MM.1S (cell line): ENCODE measurements at regions not wholly inside any gene's neighbourhood (a gene's known extent, or its start where the extent isn't known, plus 50 kb on each side); places are given as distances from the start of the nearest gene placed in this dataset.

Experiments
- DNase-seq: peaks from one replicate; pipeline ENCODE4 v3.0.0-alpha.2; 2015
- H2AFZ ChIP-seq: fragments of 300-600 bp; sonication (generic); 2 replicates; pipeline ENCODE4 v1.6.0; 2016; ENCODE audit warnings: antibody characterized with exemption, low read length
- H3F3A ChIP-seq: fragments of 300-600 bp; sonication (generic); 2 replicates; pipeline ENCODE4 v1.6.1; 2016; ENCODE audit warnings: mild to moderate bottlenecking, antibody characterized with exemption, low read length, moderate library complexity, mixed read lengths; ENCODE audit not compliant: insufficient read depth
- H3K27ac ChIP-seq: fragments of 300-600 bp; sonication (generic); 2 replicates; pipeline ENCODE4 v1.5.1; 2016; ENCODE audit warnings: mild to moderate bottlenecking, low read length
- H3K27me3 ChIP-seq: fragments of 300-600 bp; sonication (generic); replicated peaks from 2 replicates; pipeline ENCODE4 v1.6.0; 2016; ENCODE audit warnings: low read length; ENCODE audit not compliant: insufficient read depth
- H3K36me3 ChIP-seq: fragments of 300-600 bp; sonication (generic); replicated peaks from 2 replicates; pipeline ENCODE4 v1.6.1; 2016; ENCODE audit warnings: mild to moderate bottlenecking, low read length, mixed read lengths; ENCODE audit not compliant: insufficient read depth
- H3K4me1 ChIP-seq: fragments of 300-600 bp; sonication (generic); 2 replicates; pipeline ENCODE4 v1.6.1; 2016; ENCODE audit warnings: low read length, mixed read lengths
- H3K4me2 ChIP-seq: fragments of 300-600 bp; sonication (generic); 2 replicates; pipeline ENCODE4 v1.6.0; 2016; ENCODE audit warnings: low read depth, low read length
- H3K4me3 ChIP-seq: fragments of 300-600 bp; sonication (generic); 2 replicates; pipeline ENCODE4 v1.5.1; 2016; ENCODE audit warnings: low read length, mixed read lengths
- H3K79me2 ChIP-seq: fragments of 300-600 bp; sonication (generic); 2 replicates; pipeline ENCODE4 v1.6.1; 2016; ENCODE audit warnings: mixed run types, low read length, mixed read lengths
- H3K9ac ChIP-seq: fragments of 300-600 bp; sonication (generic); 2 replicates; pipeline ENCODE4 v1.6.1; 2016; ENCODE audit warnings: low read length, mixed read lengths
- H3K9me2 ChIP-seq: fragments of 300-600 bp; sonication (generic); replicated peaks from 2 replicates; pipeline ENCODE4 v1.6.1; 2016; ENCODE audit warnings: mild to moderate bottlenecking, low read length, mixed read lengths; ENCODE audit not compliant: insufficient read depth
- H3K9me3 ChIP-seq: fragments of 300-600 bp; sonication (generic); replicated peaks from 2 replicates; pipeline ENCODE4 v1.6.1; 2016; ENCODE audit warnings: mild to moderate bottlenecking, low read length, mixed read lengths; ENCODE audit not compliant: insufficient read depth
- H4K20me1 ChIP-seq: fragments of 300-600 bp; sonication (generic); 2 replicates; pipeline ENCODE4 v1.6.1; 2016; ENCODE audit warnings: mild to moderate bottlenecking, low read length, moderate library complexity, mixed read lengths; ENCODE audit not compliant: insufficient read depth
- CTCF ChIP-seq: fragments of 300-600 bp; sonication (generic); IDR thresholded peaks from 2 replicates; pipeline ENCODE4 v1.5.1; 2016; ENCODE audit warnings: antibody characterized with exemption, low read length, mixed read lengths
- EZH2 ChIP-seq: fragments of 300-600 bp; sonication (generic); optimal IDR thresholded peaks from 2 replicates; pipeline ENCODE3; 2017; ENCODE audit warnings: low read depth, mild to moderate bottlenecking, antibody characterized with exemption, low read length, mixed read lengths
- EZH2phosphoT487 ChIP-seq: fragments of 300-600 bp; sonication (generic); IDR thresholded peaks from 2 replicates; pipeline ENCODE4 v1.6.1; 2018; ENCODE audit warnings: antibody characterized with exemption, low read length

- peaks cover 5% of the 10 kb centered on the region; the same call in 1 of the 2 replicates for H3F3A ChIP-seq
- H3K4me1 ChIP-seq: peaks cover 8% of the 10 kb centered on the region
- no peak overlapping the region for H2AFZ ChIP-seq
- H3K9ac ChIP-seq: no peak overlapping the region
- H3K9me2 ChIP-seq: no peaks in the 10 kb centered on the region
- no peaks in the 10 kb centered on the region for H3K79me2 ChIP-seq
- no peak overlapping the region for H3K4me3 ChIP-seq
- H3K27me3 ChIP-seq: no peaks in the 10 kb centered on the region
- DNase-seq: no peak
- H4K20me1 ChIP-seq: no peaks in the 10 kb centered on the region
- TF ChIP-seq CTCF (no peak), EZH2phosphoT487 (no peak), EZH2 (no peak)
- H3K27ac ChIP-seq: no peak overlapping the region
- H3K4me2 ChIP-seq: no peak overlapping the region
- no peaks in the 10 kb centered on the region for H3K9me3 ChIP-seq
- H3K36me3 ChIP-seq: no peaks in the 10 kb centered on the region
Measured at GRCh38 chr11:13117344-13117743, 108.2 kb downstream of the RASSF10 start.

- H3K4me1 ChIP-seq: peaks cover 2% of the 10 kb centered on the region
- H3K9me3 ChIP-seq: no peaks in the 10 kb centered on the region
- no peaks in the 10 kb centered on the region for H4K20me1 ChIP-seq
- no peaks in the 10 kb centered on the region; the same call in 1 of the 2 replicates for H3F3A ChIP-seq
- H3K9me2 ChIP-seq: no peaks in the 10 kb centered on the region
- H3K9ac ChIP-seq: no peak overlapping the region
- H3K79me2 ChIP-seq: no peaks in the 10 kb centered on the region
- H3K4me3 ChIP-seq: no peak overlapping the region
- H2AFZ ChIP-seq: no peak overlapping the region
- TF ChIP-seq CTCF (no peak), EZH2phosphoT487 (no peak), EZH2 (no peak)
- H3K27ac ChIP-seq: no peak overlapping the region
- H3K4me2 ChIP-seq: no peak overlapping the region
- no peak for DNase-seq
- H3K27me3 ChIP-seq: no peaks in the 10 kb centered on the region
- no peaks in the 10 kb centered on the region for H3K36me3 ChIP-seq
Measured at GRCh38 chr11:13118194-13118593, 109.1 kb downstream of the RASSF10 start.

GRCh38 chr11:13118650-13119049 lies 109.5 kb downstream of the RASSF10 start:
- Histone ChIP-seq H3K27ac (no peak overlapping the region), H3K4me1 (no peaks in the 10 kb centered on the region), H3K36me3 (no peaks in the 10 kb centered on the region), H4K20me1 (no peaks in the 10 kb centered on the region), H3K9me3 (no peaks in the 10 kb centered on the region), H3F3A (no peaks in the 10 kb centered on the region), H2AFZ (no peak overlapping the region), H3K9me2 (no peaks in the 10 kb centered on the region), H3K79me2 (no peaks in the 10 kb centered on the region), H3K9ac (no peak overlapping the region), H3K27me3 (no peaks in the 10 kb centered on the region), H3K4me2 (no peak overlapping the region), H3K4me3 (no peak overlapping the region)
- TF ChIP-seq EZH2phosphoT487 (no peak), EZH2 (no peak), CTCF (no peak)
- DNase-seq: no peak
